OCI-LY3 (cell line): ENCODE measurements at regions not wholly inside any gene's neighbourhood (a gene's known extent, or its start where the extent isn't known, plus 50 kb on each side); places are given as distances from the start of the nearest gene placed in this dataset.
"Not testable (repeated sequence)": the region's sequence is repeated elsewhere in the genome, so short reads cannot be mapped to it uniquely, and the experiment has no call there.

Experiments used
- H2AFZ ChIP-seq: fragments of 200-600, 300-600 bp; shearing (Covaris generic); 2 replicates; pipeline ENCODE4 v1.6.0; 2014; ENCODE audit warnings: antibody characterized with exemption, low read depth, low read length
- H3K27ac ChIP-seq: fragments of 200-600, 300-600 bp; sonication (generic); 2 replicates; pipeline ENCODE4 v1.5.1; 2014; ENCODE audit warnings: mild to moderate bottlenecking, low read length, moderate library complexity, mixed read lengths
- H3K27me3 ChIP-seq: fragments of 200-600, 300-600 bp; sonication (generic); 2 replicates; pipeline ENCODE4 v1.6.1; 2014; ENCODE audit warnings: low read depth, low read length, mixed read lengths
- H3K36me3 ChIP-seq: fragments of 200-600, 300-600 bp; sonication (generic); replicated peaks from 2 replicates; pipeline ENCODE3; 2014; ENCODE audit warnings: low read depth, low read length, mixed read lengths
- H3K4me1 ChIP-seq: fragments of 300-600, 200-600 bp; sonication (generic); 2 replicates; pipeline ENCODE4 v1.6.1; 2014; ENCODE audit warnings: low read length, mixed read lengths
- H3K4me2 ChIP-seq: fragments of 200-600, 300-600 bp; sonication (generic); 2 replicates; pipeline ENCODE4 v1.6.1; 2014; ENCODE audit warnings: low read length, mixed read lengths
- H3K4me3 ChIP-seq: fragments of 300-600, 200-600 bp; sonication (generic); 2 replicates; pipeline ENCODE4 v1.5.1; 2014; ENCODE audit warnings: antibody characterized with exemption, mild to moderate bottlenecking, low read length, moderate library complexity
- H3K79me2 ChIP-seq: fragments of 300-600, 200-600 bp; shearing (Covaris generic); 2 replicates; pipeline ENCODE4 v1.6.1; 2014; ENCODE audit warnings: mild to moderate bottlenecking, low read length, mixed read lengths
- H3K9ac ChIP-seq: fragments of 300-600, 200-600 bp; shearing (Covaris generic); 2 replicates; pipeline ENCODE4 v1.6.0; 2014; ENCODE audit warnings: mild to moderate bottlenecking, low read length, moderate library complexity
- H3K9me3 ChIP-seq: fragments of 200-600, 300-600 bp; shearing (Covaris generic); 2 replicates; pipeline ENCODE4 v1.6.1; 2014; ENCODE audit warnings: low read length, mixed read lengths; ENCODE audit not compliant: insufficient read depth
- H4K20me1 ChIP-seq: fragments of 200-600, 300-600 bp; sonication (generic); 2 replicates; pipeline ENCODE4 v1.6.1; 2016; ENCODE audit warnings: low read length, mixed read lengths; ENCODE audit not compliant: insufficient read depth
- CTCF ChIP-seq: fragments of 200-600, 300-600 bp; sonication (generic); IDR thresholded peaks from 2 replicates; pipeline ENCODE4 v1.5.1; 2014; ENCODE audit warnings: antibody characterized with exemption, low read length, low read depth
- EZH2phosphoT487 ChIP-seq: fragments of 200-600 bp; shearing (Covaris generic); IDR thresholded peaks from 2 replicates; pipeline ENCODE4 v1.6.1; 2018; ENCODE audit warnings: antibody characterized with exemption, mixed run types, low read depth

GRCh38 chr7:142563470-142563869 lies 185.8 kb upstream of the PRSS1 start:
- no peaks in the 10 kb centered on the region for H3K36me3 ChIP-seq
- H3K79me2 ChIP-seq, result no peaks in the 10 kb centered on the region
- H3K4me3 ChIP-seq, result no peak overlapping the region
- H4K20me1 ChIP-seq, result no peaks in the 10 kb centered on the region
- no peak overlapping the region for H2AFZ ChIP-seq
- TF ChIP-seq CTCF (no peak), EZH2phosphoT487 (no peak)
- peaks cover 49% of the 10 kb centered on the region for H3K27me3 ChIP-seq
- H3K9ac ChIP-seq, result no peak overlapping the region
- no peaks in the 10 kb centered on the region for H3K9me3 ChIP-seq
- H3K27ac ChIP-seq, result no peak overlapping the region
- H3K4me2 ChIP-seq, result no peak overlapping the region
- no peaks in the 10 kb centered on the region for H3K4me1 ChIP-seq

GRCh38 chr7:142562688-142563087 lies 186.6 kb upstream of the PRSS1 start:
- Histone ChIP-seq H3K9ac (no peak overlapping the region), H3K27ac (no peak overlapping the region), H3K27me3 (peaks cover 52% of the 10 kb centered on the region), H3K4me2 (no peak overlapping the region), H3K9me3 (no peaks in the 10 kb centered on the region), H2AFZ (no peak overlapping the region), H3K4me1 (no peaks in the 10 kb centered on the region), H3K4me3 (no peak overlapping the region), H3K79me2 (no peaks in the 10 kb centered on the region), H4K20me1 (no peaks in the 10 kb centered on the region), H3K36me3 (no peaks in the 10 kb centered on the region)
- TF ChIP-seq CTCF (no peak), EZH2phosphoT487 (no peak)

DNA sequence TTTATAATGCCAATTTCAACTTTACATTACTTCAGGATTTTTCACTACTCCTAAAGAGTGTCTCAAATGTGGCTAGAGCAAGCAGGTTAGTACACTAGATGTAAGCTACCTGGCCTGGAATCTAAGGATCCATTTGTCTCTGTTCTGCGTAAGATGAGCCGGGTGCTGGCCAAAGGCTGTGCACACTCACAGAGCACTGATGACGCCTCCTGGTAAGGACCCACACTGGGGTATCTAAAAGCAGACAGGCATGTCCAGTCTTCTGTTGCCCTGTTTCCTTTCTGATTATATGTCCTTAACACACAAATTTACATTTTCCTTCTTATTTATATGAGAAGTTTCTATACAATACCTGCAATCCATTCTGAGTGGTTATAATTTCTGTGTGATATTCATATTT lies 187.9 kb upstream of the PRSS1 start:
- not testable (repeated sequence) for H3K36me3 ChIP-seq, H3K9ac ChIP-seq

DNA sequence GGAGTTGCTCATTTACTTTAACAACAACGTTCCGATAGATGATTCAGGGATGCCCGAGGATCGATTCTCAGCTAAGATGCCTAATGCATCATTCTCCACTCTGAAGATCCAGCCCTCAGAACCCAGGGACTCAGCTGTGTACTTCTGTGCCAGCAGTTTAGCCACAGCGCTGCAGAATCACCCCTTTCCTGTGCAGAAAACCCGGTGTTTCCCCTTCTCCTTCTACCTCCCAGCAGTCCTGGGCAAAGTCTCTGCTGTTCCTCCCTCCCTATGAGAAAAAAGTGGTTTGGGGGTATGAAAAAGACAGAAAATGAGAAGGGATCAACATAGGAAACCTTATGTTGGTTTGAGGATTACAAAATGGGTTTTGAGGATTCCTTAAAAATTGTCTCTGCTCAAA lies 188.5 kb upstream of the PRSS1 start:
- not testable (repeated sequence) for H2AFZ ChIP-seq, H3K4me3 ChIP-seq, H3K27ac ChIP-seq, H3K36me3 ChIP-seq, H3K79me2 ChIP-seq, H3K4me2 ChIP-seq, H3K9ac ChIP-seq, H3K4me1 ChIP-seq, H4K20me1 ChIP-seq, H3K9me3 ChIP-seq
- H3K27me3 ChIP-seq, result peaks cover 63% of the 10 kb centered on the region

More for the DNA sequence above, 187.9 kb upstream of the PRSS1 start:
- H3K9me3 ChIP-seq, H3K4me1 ChIP-seq, H4K20me1 ChIP-seq, H2AFZ ChIP-seq, H3K27ac ChIP-seq, H3K4me2 ChIP-seq, H3K79me2 ChIP-seq, H3K4me3 ChIP-seq: not testable (repeated sequence)
- H3K27me3 ChIP-seq, result peaks cover 59% of the 10 kb centered on the region

- Histone ChIP-seq H4K20me1 (no peaks in the 10 kb centered on the region), H3K9me3 (no peaks in the 10 kb centered on the region), H3K36me3 (no peaks in the 10 kb centered on the region), H3K27ac (no peak overlapping the region), H3K9ac (no peak overlapping the region), H3K4me1 (no peaks in the 10 kb centered on the region), H3K79me2 (no peaks in the 10 kb centered on the region), H3K4me2 (no peak overlapping the region), H2AFZ (no peak overlapping the region), H3K27me3 (peaks cover 65% of the 10 kb centered on the region), H3K4me3 (no peak overlapping the region)
- no peak for TF ChIP-seq EZH2phosphoT487
These were observed 189.1 kb upstream of the PRSS1 start for GRCh38 chr7:142560166-142560565.
